ENCODE measurements at regions not wholly inside any gene's neighbourhood (a gene's known extent, or its start where the extent isn't known, plus 50 kb on each side); places are given as distances from the start of the nearest gene placed in this dataset.

DNA sequence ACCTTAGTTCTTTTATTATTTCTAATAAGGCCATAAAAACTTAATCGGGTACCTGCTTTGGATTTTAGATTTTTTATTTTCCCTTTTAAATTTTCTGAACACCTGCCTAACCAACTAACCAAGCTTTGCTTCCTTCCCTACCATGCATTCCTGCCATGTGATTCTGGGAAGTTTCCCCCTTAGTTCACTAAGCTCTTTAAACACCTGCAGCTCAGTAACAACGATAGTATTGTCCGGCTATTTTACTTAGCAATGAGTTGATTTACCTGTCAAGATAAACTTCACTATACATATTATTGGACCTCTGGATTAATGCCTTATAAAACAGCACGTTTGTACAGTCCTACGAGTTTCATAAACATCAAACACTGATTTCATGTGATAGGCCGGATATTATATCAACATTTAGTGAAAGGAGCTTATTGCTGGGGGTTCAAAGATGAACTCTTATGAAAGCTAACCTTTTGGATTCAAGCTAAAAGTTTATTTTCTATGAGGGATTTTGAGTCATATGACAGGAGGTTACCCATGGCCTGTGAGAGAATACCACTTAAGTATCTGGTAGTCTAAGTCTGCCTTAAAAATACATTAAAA lies 81.0 kb upstream of the STARD13 start:
- Mint-ChIP-seq H3K27ac (ENCODE audit: unreplicated experiment) (no peak overlapping the region), H3K27me3 (ENCODE audit: low read depth) (no peaks in the 10 kb centered on the region), H3K36me3 (ENCODE audit: low read depth) (peaks cover 3% of the 10 kb centered on the region), H3K4me1 (no peaks in the 10 kb centered on the region), H3K9me3 (peaks cover 9% of the 10 kb centered on the region), H3K4me3 (no peak overlapping the region)
- DNase-seq (ENCODE audit: low read depth, low spot score) = no peak
- no peak for TF ChIP-seq CTCF (conservative IDR thresholded peaks at IDR 0.05)

- H3K27ac Mint-ChIP-seq (ENCODE audit: unreplicated experiment) = no peak overlapping the region
- peaks cover 3% of the 10 kb centered on the region for H3K36me3 Mint-ChIP-seq (ENCODE audit: low read depth)
- no peaks in the 10 kb centered on the region for H3K27me3 Mint-ChIP-seq (ENCODE audit: low read depth)
- DNase-seq (ENCODE audit: low read depth, low spot score) = no peak
- peaks cover 7% of the 10 kb centered on the region for H3K4me1 Mint-ChIP-seq
- no peak for TF ChIP-seq CTCF (conservative IDR thresholded peaks at IDR 0.05)
- H3K9me3 Mint-ChIP-seq = peaks cover 6% of the 10 kb centered on the region
- no peak overlapping the region for H3K4me3 Mint-ChIP-seq
Observed at GRCh38 chr13:33367171-33367895, 81.8 kb upstream of the STARD13 start.

GRCh38 chr13:33367926-33368325 lies 82.4 kb upstream of the STARD13 start:
- peaks cover 3% of the 10 kb centered on the region for H3K36me3 Mint-ChIP-seq (ENCODE audit: low read depth)
- no peaks in the 10 kb centered on the region for H3K27me3 Mint-ChIP-seq (ENCODE audit: low read depth)
- H3K27ac Mint-ChIP-seq (ENCODE audit: unreplicated experiment) = no peak overlapping the region
- H3K4me1 Mint-ChIP-seq = peaks cover 13% of the 10 kb centered on the region
- H3K4me3 Mint-ChIP-seq = no peak overlapping the region
- no peak for DNase-seq (ENCODE audit: low read depth, low spot score)
- TF ChIP-seq CTCF (conservative IDR thresholded peaks at IDR 0.05) = no peak
- H3K9me3 Mint-ChIP-seq = peaks cover 6% of the 10 kb centered on the region

DNA sequence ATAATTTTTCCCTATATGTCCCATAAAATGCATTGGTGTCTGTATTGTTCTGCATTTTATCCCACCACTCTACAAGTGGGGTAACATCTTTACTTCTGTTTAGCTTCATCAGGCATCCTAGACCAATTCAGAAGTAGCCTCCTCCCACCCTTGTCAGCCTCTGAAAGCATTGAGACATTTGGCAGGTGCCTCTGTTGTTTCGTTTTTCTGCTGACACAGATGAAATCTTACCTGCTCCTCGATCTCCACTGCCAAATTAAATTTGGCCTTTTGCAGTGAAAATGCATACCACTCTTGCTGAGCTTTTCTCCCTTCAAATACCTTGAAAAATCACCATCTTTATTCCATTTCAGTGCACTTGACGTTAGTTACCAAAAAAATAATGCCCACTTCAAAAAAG lies 83.5 kb upstream of the STARD13 start:
- DNase-seq (ENCODE audit: low read depth, low spot score) = no peak
- H3K4me1 Mint-ChIP-seq = peaks cover 15% of the 10 kb centered on the region
- no peak for TF ChIP-seq CTCF (conservative IDR thresholded peaks at IDR 0.05)
- H3K36me3 Mint-ChIP-seq (ENCODE audit: low read depth) = no peaks in the 10 kb centered on the region
- no peak overlapping the region for H3K4me3 Mint-ChIP-seq
- no peak overlapping the region for H3K27ac Mint-ChIP-seq (ENCODE audit: unreplicated experiment)
- H3K27me3 Mint-ChIP-seq (ENCODE audit: low read depth) = no peaks in the 10 kb centered on the region
- no peaks in the 10 kb centered on the region for H3K9me3 Mint-ChIP-seq

DNA sequence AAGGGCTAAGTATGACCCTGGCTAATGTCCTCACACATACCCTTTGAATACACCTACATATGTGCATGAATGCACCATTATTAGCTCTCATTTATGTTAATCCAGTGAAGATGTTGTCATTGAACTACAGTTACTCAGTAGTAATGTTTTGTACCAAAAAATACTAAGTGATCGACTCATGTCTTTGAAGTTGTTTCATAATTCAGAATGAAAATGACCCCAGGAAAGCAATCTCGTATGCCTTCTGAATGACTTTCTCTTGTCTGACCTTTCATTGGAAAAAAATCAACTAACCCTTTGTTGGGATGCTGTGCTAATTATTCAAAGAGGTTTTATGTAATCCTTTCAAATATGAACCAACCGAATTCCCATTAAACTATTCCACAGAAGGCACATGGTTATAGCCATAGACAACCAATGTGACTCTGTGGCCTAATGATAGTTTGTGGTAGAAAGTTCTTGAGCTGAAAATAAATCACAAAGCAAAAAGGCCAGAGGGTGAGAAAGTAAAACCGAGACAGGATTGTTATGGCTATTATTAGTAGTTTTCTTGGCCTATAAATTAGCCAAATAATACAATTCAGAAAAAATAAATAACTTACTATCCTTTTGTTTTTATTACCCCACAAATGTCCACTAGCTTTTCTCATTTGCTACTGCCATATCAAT lies 86.8 kb upstream of the STARD13 start:
- Mint-ChIP-seq H3K4me1 (peaks cover 22% of the 10 kb centered on the region), H3K27ac (ENCODE audit: unreplicated experiment) (no peak overlapping the region), H3K9me3 (no peaks in the 10 kb centered on the region), H3K36me3 (ENCODE audit: low read depth) (no peaks in the 10 kb centered on the region), H3K27me3 (ENCODE audit: low read depth) (no peaks in the 10 kb centered on the region), H3K4me3 (no peak overlapping the region)
- TF ChIP-seq CTCF (conservative IDR thresholded peaks at IDR 0.05) = no peak
- DNase-seq (ENCODE audit: low read depth, low spot score) = no peak

Measured in neural crest cell (in vitro differentiated cells).